Fibroblast of the aortic adventitia (primary cell): ENCODE measurements at regions not wholly inside any gene's neighbourhood (a gene's known extent, or its start where the extent isn't known, plus 50 kb on each side); places are given as distances from the start of the nearest gene placed in this dataset.
"Not testable (repeated sequence)": the region's sequence is repeated elsewhere in the genome, so short reads cannot be mapped to it uniquely, and the experiment has no call there.

Experiments
- DNase-seq: peaks from one replicate; pipeline ENCODE4 v3.0.0-alpha.2; 2010; ENCODE audit warnings: low read depth
- H3K4me3 ChIP-seq: 2 replicates; pipeline ENCODE4 v1.5.1; 2011; ENCODE audit warnings: low read depth, mild to moderate bottlenecking, control low read depth, low read length, moderate library complexity
- CTCF ChIP-seq: IDR thresholded peaks from 2 replicates; pipeline ENCODE4 v1.5.1; 2011; ENCODE audit warnings: mild to moderate bottlenecking, low read length, control low read depth, inconsistent platforms; ENCODE audit not compliant: insufficient read depth

DNA sequence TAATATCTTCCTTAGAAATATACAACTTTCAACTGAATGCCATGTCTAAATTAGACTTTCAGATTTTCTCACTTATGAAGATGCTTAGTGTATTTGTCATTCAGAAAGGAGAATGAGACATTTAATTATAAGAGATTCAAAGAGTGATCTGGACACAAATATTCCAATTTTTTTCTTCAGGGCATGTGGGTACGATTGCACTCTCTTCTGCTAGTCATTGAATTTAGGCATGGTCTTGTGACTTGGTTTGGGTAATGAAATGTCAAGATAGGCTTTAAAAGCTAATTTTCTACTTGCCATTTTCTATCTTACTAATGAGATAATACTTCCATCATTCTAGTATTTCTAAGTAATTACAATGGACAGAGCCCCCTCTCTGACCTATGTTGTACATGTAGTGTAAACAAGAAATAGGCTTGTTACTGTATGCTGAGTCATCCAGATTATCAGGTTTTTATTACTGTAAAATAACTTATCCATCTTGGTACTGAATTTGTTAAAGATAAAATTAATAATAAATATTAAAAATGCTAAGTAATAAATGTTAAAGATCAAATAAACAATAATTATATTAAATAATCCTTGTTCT is 770.8 kb upstream of the BCHE start:
- no peak overlapping the region for H3K4me3 ChIP-seq
- no peak for DNase-seq

GRCh38 chr3:166606988-166607387 is 769.8 kb upstream of the BCHE start:
- no peak for DNase-seq
- no peak for TF ChIP-seq CTCF
- H3K4me3 ChIP-seq, result no peak overlapping the region

More for the DNA sequence above, 770.8 kb upstream of the BCHE start:
- TF ChIP-seq CTCF, result no peak

DNA sequence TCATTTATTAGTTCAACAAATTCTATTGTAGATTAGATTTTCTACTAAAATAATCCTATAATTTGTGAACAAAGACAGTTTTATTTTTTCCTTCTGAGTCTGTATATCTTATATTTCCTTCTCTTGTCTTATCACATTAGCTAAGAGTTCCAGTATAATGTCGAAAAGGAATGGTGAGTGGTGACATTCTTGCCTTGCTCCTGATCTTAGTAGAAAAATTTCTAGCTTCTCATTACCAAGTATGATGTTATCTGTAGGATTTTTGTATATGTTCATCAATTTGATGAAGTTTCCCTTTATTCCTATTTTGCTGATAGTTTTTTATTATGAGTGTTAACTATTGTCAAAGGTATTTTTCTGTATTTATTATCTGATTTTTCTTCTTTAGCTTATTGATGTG is 756.6 kb upstream of the BCHE start:
- no peak for TF ChIP-seq CTCF
- no peak for DNase-seq
- H3K4me3 ChIP-seq, result no peak overlapping the region

DNA sequence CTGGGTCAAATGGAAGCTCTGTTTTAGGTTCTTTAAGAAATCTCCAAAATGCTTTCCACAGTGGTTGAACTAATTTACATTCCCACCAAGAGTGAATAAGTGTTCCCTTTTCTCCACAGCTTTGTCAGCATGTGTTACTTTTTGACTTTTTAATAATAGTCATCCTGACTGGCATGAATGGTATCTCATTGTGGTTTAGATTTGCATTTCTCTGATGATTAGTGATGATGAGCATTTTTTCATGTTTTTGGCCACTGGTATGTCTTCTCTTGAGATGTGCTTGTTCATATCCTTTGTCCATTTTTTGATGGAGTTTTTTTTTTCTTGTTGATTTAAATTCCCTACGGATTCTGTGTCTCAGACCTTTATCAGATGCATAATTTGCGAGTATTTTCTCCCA is 745.0 kb upstream of the BCHE start:
- no peak for DNase-seq

DNA sequence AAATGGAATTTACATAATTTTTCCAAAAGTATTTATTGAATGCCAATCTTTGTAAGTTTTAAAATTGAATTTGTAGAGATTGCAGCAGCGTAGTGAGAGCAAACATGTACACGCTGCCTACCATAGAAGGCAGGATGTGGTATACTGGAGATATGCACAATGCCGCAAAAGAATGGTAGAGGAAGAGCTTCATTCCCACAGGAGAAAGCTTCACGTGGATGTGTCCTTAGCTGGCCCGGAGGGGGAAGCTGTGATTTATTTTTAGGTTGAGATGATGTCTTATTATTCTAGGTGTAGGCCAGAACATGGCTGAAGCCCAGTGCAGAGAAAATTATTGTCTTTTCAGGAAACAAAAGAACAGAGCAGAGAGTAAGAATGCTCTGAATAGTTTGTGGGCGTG is 743.3 kb upstream of the BCHE start:
- no peak for DNase-seq
- TF ChIP-seq CTCF, result no peak

More for the DNA sequence above, 745.0 kb upstream of the BCHE start:
- no peak overlapping the region for H3K4me3 ChIP-seq
- TF ChIP-seq CTCF, result no peak

GRCh38 chr3:166575161-166575560 is 737.9 kb upstream of the BCHE start:
- no peak overlapping the region for H3K4me3 ChIP-seq
- TF ChIP-seq CTCF, result no peak
- DNase-seq, result no peak

More for the DNA sequence above, 743.3 kb upstream of the BCHE start:
- no peak overlapping the region for H3K4me3 ChIP-seq

GRCh38 chr3:166571686-166572085 is 734.5 kb upstream of the BCHE start:
- H3K4me3 ChIP-seq, DNase-seq: not testable (repeated sequence)
